ENCODE measurements at regions not wholly inside any gene's neighbourhood (a gene's known extent, or its start where the extent isn't known, plus 50 kb on each side); places are given as distances from the start of the nearest gene placed in this dataset.

DNA sequence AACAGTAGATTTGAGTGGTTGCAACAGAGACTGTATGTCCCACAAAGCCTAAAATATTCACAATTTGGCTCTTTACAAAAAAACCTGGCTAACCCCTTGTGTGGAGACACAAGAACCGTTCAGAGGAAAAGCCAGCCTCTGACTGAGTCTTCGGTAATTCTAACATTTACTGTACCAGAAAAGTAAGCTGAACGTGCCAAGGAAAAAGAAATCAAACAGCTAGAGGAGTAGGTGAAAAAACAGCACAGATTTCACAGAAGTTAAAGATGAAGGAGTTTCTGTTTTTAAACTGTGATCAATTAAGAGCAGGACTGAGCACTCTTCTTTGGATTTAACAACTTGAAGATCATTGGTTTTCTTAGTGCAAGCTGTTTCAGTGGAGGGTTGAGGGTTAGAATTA is 424.7 kb upstream of the KIRREL3 start:
- TF ChIP-seq, protein P1, sequence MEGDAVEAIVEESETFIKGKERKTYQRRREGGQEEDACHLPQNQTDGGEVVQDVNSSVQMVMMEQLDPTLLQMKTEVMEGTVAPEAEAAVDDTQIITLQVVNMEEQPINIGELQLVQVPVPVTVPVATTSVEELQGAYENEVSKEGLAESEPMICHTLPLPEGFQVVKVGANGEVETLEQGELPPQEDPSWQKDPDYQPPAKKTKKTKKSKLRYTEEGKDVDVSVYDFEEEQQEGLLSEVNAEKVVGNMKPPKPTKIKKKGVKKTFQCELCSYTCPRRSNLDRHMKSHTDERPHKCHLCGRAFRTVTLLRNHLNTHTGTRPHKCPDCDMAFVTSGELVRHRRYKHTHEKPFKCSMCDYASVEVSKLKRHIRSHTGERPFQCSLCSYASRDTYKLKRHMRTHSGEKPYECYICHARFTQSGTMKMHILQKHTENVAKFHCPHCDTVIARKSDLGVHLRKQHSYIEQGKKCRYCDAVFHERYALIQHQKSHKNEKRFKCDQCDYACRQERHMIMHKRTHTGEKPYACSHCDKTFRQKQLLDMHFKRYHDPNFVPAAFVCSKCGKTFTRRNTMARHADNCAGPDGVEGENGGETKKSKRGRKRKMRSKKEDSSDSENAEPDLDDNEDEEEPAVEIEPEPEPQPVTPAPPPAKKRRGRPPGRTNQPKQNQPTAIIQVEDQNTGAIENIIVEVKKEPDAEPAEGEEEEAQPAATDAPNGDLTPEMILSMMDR (IDR thresholded peaks at IDR 0.05; ENCODE audit: unreplicated experiment), result no peak
- DNase-seq (ENCODE audit: unreplicated experiment), result no peak
- H3K27me3 Mint-ChIP-seq (ENCODE audit: insufficient read depth, unreplicated experiment), result no peaks in the 10 kb centered on the region
- ChIA-PET POLR2A (interaction anchor here (0.7 kb wide), 1 partner anchor 17 kb away, joined by 5 read pairs; no protein-coding TSS in a partner anchor), CTCF (no interaction called here)
- no peaks in the 10 kb centered on the region for H3K36me3 Mint-ChIP-seq (ENCODE audit: insufficient read depth, unreplicated experiment)
- no peak overlapping the region for H3K27ac Mint-ChIP-seq (ENCODE audit: low read depth, unreplicated experiment)
- no peak overlapping the region for H3K4me3 Mint-ChIP-seq (ENCODE audit: unreplicated experiment)
- H3K9me3 Mint-ChIP-seq (ENCODE audit: unreplicated experiment), result no peaks in the 10 kb centered on the region
- BruUV-seq (replicated peaks), result no TSS peak
- intact Hi-C loops (cut with micrococcal nuclease), result no loop called here
- no peaks in the 10 kb centered on the region for H3K4me1 Mint-ChIP-seq (ENCODE audit: insufficient read depth, unreplicated experiment)

DNA sequence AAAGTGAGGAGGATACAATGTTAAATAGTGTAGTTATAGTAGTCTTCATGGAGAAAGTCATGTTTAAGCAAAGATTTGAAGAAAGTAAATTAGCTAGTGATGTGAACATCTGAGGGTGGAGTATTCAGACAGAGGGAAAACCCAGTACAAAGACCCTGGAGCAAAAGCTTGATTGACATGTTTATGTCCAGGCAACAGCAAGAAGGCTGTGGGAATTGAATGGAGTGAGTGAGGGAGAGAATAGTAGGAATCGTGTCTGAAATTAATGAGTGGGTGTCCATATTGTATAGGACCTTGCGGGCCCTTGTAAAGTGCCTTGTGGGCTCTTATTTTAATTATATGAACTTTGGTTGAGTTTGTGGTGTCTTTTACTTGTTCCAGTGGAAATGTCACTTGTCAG is 424.1 kb upstream of the KIRREL3 start:
- POLR2A ChIA-PET, result no interaction called here
- Mint-ChIP-seq H3K27me3 (ENCODE audit: insufficient read depth, unreplicated experiment) (no peaks in the 10 kb centered on the region), H3K27ac (ENCODE audit: low read depth, unreplicated experiment) (no peak overlapping the region), H3K4me1 (ENCODE audit: insufficient read depth, unreplicated experiment) (no peaks in the 10 kb centered on the region), H3K9me3 (ENCODE audit: unreplicated experiment) (no peaks in the 10 kb centered on the region), H3K36me3 (ENCODE audit: insufficient read depth, unreplicated experiment) (no peaks in the 10 kb centered on the region), H3K4me3 (ENCODE audit: unreplicated experiment) (no peak overlapping the region)
- intact Hi-C loops (cut with micrococcal nuclease), result no loop called here
- DNase-seq (ENCODE audit: unreplicated experiment), result no peak
- CTCF ChIA-PET, result no interaction called here
- TF ChIP-seq, protein P1 (IDR thresholded peaks at IDR 0.05; ENCODE audit: unreplicated experiment), result no peak
- no TSS peak for BruUV-seq (replicated peaks)

DNA sequence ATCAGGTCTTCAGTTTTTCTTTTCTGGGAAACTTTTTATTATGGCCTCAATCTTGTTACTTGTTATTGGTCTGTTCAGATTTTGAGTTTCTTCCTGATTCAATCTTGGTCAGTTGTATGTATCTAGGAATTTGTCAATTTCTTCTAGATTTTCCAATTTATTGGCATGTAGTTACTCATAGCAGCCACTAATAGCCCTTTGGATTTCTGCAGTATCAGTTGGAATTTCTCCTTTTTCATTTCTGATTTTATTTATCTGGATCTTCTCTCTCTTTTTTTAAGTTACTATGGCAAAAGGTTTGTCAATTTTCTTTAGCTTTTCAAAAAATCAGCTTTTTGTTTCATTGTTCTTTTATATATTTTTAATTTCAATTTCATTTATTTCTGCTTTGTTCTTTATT is 419.6 kb upstream of the KIRREL3 start:
- ChIA-PET POLR2A (no interaction called here), CTCF (no interaction called here)
- no TSS peak for BruUV-seq (replicated peaks)

DNA sequence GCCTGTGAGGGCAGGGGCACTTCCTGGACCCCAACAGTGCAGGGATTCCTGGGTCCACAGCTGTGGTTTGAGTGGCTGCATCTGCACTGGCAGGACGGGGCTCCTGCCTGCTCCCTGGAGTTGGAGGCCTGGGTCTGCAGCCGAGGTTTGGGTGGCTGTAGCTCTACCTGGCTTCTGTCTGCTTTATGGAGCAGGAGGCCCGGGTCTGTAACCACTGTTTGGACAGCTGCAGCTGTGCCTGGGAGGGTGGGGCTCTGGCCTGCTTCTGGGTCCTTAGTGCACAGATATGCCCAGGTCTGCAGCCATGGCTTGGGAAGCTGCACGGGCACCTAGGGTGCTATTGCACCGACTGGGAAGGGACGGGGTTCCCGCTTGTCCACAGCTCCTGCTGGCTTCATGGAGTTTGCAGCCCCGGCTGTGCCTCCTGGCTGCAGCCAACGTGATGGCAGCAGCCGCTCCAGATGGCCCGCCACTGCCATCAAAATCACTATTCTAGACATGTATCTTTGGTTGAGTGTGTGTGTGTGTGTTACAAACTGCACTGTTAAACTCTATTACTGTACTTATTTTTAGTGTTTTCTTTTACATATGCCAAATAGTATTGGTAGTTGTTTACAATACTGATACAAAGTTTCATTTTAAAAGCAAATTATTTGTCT is 412.3 kb upstream of the KIRREL3 start:
- Mint-ChIP-seq H3K4me1 (ENCODE audit: insufficient read depth, unreplicated experiment) (no peaks in the 10 kb centered on the region), H3K27me3 (ENCODE audit: insufficient read depth, unreplicated experiment) (no peaks in the 10 kb centered on the region), H3K9me3 (ENCODE audit: unreplicated experiment) (peaks cover 10% of the 10 kb centered on the region), H3K27ac (ENCODE audit: low read depth, unreplicated experiment) (no peak overlapping the region), H3K4me3 (ENCODE audit: unreplicated experiment) (no peak overlapping the region), H3K36me3 (ENCODE audit: insufficient read depth, unreplicated experiment) (no peaks in the 10 kb centered on the region)
- BruUV-seq (replicated peaks), result no TSS peak
- ChIA-PET CTCF (interaction anchor here (0.6 to 1.8 kb wide), 2 partner anchors 39 to 81 kb away, joined by 3 to 4 read pairs; no protein-coding TSS in a partner anchor), POLR2A (interaction anchor here (0.5 to 0.6 kb wide), 2 partner anchors 22 to 247 kb away, joined by 3 read pairs; no protein-coding TSS in a partner anchor)
- intact Hi-C loops (cut with micrococcal nuclease), result no loop called here
- TF ChIP-seq, protein P1 (IDR thresholded peaks at IDR 0.05; ENCODE audit: unreplicated experiment), result no peak
- no peak for DNase-seq (ENCODE audit: unreplicated experiment)

More for the DNA sequence above, 419.6 kb upstream of the KIRREL3 start:
- Mint-ChIP-seq H3K4me3 (ENCODE audit: unreplicated experiment) (no peak overlapping the region), H3K4me1 (ENCODE audit: insufficient read depth, unreplicated experiment) (no peaks in the 10 kb centered on the region), H3K27ac (ENCODE audit: low read depth, unreplicated experiment) (no peak overlapping the region), H3K36me3 (ENCODE audit: insufficient read depth, unreplicated experiment) (no peaks in the 10 kb centered on the region), H3K27me3 (ENCODE audit: insufficient read depth, unreplicated experiment) (no peaks in the 10 kb centered on the region), H3K9me3 (ENCODE audit: unreplicated experiment) (no peaks in the 10 kb centered on the region)
- intact Hi-C loops (cut with micrococcal nuclease), result no loop called here
- TF ChIP-seq, protein P1 (IDR thresholded peaks at IDR 0.05; ENCODE audit: unreplicated experiment), result no peak
- DNase-seq (ENCODE audit: unreplicated experiment), result no peak

All from MCF 10A (cell line).